NCI-H226 (cell line): ENCODE measurements at regions not wholly inside any gene's neighbourhood (a gene's known extent, or its start where the extent isn't known, plus 50 kb on each side); places are given as distances from the start of the nearest gene placed in this dataset.

Experiments
- DNase-seq: peaks from one replicate; pipeline ENCODE4 v3.0.0-alpha.2; 2015

DNA sequence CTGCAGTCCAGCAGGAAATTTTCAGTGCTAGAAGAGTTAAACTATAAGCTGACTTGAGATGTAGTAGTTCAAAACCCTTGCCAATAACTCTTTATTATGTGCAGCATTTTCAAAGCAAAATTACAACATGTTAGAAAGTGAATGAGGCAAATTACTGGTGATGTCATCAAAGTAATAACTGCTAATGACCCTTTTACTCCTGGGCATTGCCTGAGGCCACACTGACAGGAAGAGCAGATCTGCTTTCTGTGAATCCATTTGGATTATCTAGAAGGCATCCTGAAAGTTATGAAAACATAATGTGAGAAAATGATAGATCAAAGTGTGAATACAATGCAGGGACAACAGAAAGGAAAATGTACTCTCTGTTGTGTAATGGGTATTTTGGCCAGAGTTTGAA lies 139.6 kb upstream of the TRIB2 start:
- DNase-seq = no peak

DNA sequence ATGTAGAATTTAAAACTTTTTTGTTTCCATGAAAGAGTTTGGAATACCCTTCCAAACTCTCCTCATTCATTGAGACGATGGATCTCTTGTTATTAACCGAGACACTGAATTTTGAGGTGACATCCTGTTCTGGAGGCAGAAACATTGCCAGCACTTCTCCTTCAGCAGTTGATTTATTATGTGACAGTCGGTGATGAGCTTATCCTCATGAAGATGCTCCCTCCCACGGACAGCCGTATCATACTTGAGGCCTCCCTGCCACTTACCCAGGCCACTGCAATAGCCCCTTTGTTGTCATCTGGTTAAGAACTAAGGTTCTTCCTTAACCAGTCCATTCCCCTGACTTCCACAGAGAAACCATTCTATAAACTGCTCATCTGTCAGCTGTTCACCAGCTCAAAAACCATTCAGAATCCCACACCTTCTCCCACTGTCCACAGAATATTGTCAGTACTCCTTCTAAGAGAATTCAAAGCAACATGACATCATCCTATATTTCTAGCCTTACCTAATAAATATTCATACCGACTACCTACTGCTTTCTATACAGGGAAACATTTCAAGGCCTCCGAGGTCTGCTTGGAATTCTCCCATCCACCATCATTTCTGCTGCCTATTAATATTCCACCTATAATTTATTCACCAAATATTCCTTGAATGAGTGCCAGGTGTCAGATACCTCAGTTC lies 139.0 kb upstream of the TRIB2 start:
- no peak for DNase-seq

- DNase-seq = no peak
Measured at GRCh38 chr2:12579018-12579417, 137.7 kb upstream of the TRIB2 start.

- DNase-seq = no peak
Measured at GRCh38 chr2:12584338-12584737, 132.4 kb upstream of the TRIB2 start.

GRCh38 chr2:12585784-12586183 lies 131.0 kb upstream of the TRIB2 start:
- no peak for DNase-seq

GRCh38 chr2:12587228-12587627 lies 129.5 kb upstream of the TRIB2 start:
- no peak for DNase-seq

DNA sequence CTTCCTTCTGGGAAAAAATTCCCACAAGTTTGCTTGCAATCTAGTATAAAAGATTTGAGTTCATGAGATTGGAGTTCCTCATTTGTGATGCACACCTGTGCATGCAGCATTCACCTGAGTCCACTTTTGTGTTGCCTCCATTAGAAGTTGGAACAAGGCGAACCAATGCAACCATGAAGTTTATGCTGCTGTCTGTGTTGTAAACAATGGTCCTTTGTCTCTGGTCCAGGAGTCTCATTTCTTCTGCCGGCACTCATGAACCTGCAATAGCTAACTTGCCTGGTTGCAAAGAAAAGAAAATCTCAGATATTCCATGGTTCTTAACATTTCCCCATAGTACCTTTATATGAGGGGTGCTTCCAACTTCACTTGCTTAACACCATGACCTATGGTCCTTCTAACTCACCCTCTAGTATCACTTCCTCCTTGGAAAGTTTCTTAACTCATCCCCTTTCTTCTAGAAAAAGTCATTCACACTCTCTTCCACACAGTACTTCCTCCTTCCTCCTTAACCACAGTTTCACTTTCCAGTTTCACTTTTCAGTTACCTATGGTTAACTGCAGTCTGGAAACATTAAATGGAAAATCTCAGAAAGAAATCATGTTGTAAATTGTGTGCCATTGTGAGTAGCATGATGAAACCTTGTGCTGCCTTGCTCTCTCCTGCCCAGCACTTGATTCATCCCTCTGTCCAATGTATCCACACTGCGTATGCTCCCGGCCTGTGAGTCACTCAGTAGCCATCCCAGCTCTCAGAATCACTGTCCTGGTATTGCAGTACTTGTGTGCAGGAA lies 128.8 kb upstream of the TRIB2 start:
- DNase-seq = peak; percentile 82

GRCh38 chr2:12588986-12589385 lies 127.8 kb upstream of the TRIB2 start:
- no peak for DNase-seq

DNA sequence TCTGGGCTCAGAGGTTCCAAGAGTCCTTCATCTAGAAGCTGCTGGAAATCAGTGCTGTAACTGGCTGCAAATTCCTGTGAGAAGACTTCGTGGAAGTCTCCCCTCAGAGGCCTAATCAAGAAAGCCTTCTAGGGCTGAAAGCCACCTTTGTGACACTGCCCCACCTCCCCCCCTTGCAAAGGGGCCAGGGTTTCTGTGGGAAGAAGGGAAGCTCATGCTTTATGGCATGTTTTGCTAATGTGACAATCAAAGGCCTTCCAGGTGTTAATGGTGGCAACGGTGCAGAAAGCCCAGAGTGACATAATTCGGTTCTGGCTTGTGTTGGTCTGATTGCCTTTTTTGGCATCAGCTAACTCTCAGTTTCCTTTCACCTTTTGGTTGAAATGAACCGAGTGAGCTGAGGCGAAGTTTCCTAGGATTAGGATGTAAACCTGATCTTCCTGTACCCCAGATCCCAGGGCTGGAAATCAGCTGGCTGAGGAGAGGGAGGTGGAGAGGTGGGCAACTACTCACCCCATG lies 126.9 kb upstream of the TRIB2 start:
- no peak for DNase-seq

DNA sequence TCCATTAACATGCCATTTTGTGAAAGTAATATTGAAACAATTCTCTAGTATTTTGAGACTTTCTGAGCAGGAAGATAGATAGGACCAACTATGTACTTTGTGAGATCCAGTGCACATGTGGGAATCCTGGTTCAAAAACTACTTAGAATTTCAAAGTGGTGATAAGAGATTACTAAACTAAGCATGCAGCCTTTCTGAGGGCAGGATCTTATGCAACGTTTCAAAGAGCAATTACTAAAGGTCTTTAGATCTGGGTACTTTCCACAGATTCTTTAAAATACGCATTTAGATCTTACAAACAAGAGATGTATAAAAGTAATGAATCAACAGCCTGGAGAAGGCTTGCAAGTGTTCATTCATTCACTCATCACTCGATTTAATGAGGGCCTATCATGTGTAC lies 124.4 kb upstream of the TRIB2 start:
- no peak for DNase-seq

- DNase-seq = no peak
Measured at GRCh38 chr2:12594590-12594989, 122.1 kb upstream of the TRIB2 start.

- DNase-seq = no peak
Measured at GRCh38 chr2:12596771-12597170, 120.0 kb upstream of the TRIB2 start.

- no peak for DNase-seq
Measured at GRCh38 chr2:12597610-12598009, 119.1 kb upstream of the TRIB2 start.

GRCh38 chr2:12602661-12603060 lies 114.1 kb upstream of the TRIB2 start:
- DNase-seq = no peak

DNA sequence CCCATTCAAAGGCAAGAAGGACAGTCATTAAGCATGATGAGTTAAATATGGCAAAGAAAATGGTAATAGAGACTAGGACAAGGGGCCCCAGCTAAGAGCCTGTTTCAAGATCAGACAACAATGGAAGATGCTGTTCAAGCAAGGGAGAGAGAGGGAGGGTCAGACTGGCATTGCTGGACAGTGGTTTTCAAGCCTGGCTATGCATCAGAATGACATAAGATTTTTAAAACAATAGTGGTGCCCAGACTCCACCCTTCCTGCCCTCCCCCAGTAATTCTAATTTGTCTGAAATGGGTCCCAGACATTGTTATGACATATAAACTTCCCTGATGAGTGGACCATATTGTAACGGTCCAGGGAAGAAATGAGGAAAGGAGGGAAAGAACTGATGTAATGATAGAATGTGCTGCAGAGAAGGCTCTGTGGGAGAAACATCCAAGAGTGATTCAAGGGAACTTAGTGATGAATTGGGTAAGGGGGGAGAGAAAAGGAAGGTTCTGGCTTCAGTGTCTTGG lies 112.9 kb upstream of the TRIB2 start:
- DNase-seq = no peak

DNA sequence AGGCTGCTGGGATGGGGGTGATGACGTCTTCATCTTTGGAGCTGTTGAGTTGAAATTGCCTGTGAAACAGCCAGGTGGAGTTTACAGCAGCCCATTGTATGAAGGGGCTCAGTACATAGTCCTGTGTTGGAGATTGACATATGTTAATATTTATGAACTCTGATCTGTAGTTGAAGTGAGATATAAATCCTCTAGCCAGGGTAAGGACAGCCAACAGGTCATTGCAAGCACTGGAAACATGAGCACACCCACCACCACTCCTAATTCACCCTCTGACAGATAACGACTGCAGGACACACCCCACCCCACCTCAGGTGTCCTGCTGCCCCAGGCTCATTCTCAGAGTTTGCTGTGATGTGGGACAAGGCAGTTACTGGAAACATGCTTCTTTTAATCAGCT lies 112.4 kb upstream of the TRIB2 start:
- DNase-seq = no peak

GRCh38 chr2:12605366-12605765 lies 111.4 kb upstream of the TRIB2 start:
- no peak for DNase-seq

GRCh38 chr2:12605936-12606335 lies 110.8 kb upstream of the TRIB2 start:
- DNase-seq = peak; percentile 52

DNA sequence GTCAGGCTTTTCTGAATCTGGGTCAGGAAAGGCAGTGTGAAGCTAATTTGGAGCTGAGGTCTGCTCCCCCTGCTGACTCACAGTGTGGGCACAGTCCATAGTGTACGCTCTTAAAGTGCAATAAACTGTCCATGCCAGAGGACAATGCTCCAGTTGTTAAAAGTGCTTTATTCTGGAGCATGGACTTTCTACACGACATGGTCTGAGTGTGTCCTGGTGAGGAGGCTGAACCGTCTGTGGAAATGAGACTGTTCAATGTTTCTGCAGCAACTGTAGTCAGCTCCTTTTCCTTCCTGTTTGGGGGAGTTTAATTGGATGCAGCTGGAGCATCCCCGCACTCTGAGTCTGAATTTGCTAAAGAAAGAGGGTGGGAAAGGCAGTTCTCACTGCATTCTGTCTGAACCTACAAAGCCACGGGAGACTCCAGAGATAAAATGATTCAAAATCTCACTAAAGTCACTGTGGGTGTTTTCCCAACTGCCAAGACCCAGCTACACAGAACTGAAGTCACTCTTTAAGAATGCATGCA lies 110.2 kb upstream of the TRIB2 start:
- peak; percentile 54 for DNase-seq

DNA sequence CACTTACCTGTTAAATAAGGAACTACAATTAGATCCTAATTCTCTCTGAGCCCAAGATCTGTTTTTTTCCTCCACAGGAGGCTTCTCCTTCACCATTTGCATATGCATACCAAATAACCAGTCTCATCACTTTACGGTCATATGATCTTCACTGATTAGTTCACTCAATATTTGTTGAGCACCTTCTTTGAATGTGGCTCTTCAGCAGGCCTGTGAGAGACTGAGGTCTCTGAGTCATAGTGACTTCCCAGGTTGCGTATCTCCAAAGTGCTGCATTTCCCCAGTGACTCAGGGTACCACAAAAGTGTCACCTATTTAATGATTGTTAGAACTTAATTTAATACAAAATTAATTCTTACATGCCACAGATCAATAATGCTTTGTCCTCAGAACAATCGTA lies 108.8 kb upstream of the TRIB2 start:
- DNase-seq = no peak

DNA sequence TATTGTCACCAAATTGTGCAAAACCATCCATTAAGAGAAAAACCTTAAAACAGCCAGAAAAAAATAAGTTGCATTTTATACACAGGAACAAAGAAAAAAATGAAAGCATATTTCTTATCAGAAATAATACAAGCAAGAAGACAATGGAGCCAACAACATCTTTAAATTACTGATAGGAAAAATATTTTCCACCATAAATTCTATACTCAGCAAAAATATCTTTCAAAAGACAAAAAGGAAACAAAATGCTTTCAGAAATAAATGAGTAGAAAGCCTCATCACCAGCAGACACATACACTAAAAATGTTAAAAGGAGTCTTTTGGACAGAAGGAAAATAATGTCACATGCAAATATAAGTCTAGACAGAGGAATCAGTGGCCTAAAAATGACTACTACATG lies 106.4 kb upstream of the TRIB2 start:
- no peak for DNase-seq

DNA sequence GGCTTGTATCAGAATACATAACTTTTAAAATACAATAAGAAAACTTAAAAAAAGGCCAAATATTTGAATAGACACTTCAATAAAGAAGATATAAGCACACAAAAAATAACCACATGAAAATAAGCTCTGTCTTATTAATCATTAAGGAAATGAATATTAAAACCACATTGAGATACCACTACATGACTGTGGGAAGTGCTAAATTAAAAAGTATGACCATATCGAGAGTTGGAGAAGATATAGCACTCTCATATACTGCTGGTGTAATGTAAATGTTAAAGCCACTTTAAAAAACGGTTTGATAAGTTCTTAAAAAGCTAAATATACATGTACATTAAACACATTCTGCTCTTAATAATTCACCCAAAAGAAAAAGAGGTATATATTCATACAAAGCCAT lies 104.6 kb upstream of the TRIB2 start:
- no peak for DNase-seq

DNA sequence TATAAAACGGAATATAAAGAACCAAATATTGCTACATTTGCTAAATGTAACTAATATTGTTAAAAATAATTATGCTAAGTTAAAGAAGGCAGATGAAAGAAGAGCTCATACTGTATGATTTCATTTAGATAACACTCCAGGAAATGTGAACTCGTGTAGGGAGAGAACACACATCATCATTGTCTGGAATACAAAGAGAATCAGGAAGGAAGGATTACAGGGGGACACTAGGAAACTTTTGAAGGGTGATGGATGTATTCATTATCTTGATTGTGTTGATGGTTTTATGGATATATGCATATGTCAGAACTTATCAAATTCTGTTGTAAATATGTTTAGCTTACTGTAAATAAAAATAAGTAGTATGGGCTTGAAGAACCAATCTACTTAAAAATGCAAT lies 104.1 kb upstream of the TRIB2 start:
- DNase-seq = no peak
